A673 (cell line): ENCODE measurements at regions not wholly inside any gene's neighbourhood (a gene's known extent, or its start where the extent isn't known, plus 50 kb on each side); places are given as distances from the start of the nearest gene placed in this dataset.

ENCODE experiments used
- EZH2 ChIP-seq: fragments of 200-600 bp; sonication (generic); IDR thresholded peaks from 2 replicates; pipeline ENCODE4 v1.6.1; 2017; ENCODE audit warnings: borderline replicate concordance, low read depth, mild to moderate bottlenecking, mixed read lengths, antibody characterized with exemption, low read length; ENCODE audit not compliant: poor library complexity, severe bottlenecking
- TF ChIP-seq, protein P1 (sequence below): fragments of 300-800, 200-600 bp; sonication (generic); conservative IDR thresholded peaks from 2 replicates; pipeline ENCODE4 v1.5.1; 2017; ENCODE audit warnings: low read depth, mild to moderate bottlenecking, antibody characterized with exemption, low read length, moderate library complexity, mixed read lengths

DNA sequence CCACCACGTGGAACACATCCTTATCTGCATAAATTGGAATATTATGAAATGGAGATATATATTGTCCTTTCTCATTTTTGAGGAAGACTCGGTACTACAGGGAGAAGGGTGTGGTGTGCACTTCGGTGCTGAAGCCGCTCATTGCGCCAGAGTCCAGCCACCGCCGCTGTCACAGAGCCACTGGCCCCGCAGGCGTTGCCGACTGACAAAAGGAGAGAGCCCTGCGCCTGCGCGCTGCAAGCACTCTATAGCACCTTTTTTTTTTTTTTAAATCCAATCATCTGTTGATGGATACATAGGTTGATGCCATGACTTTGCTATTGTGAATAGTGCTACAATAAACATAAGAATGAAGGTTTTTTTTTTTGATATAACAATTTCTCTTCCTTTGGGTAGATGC lies 130.0 kb upstream of the TBC1D5 start:
- TF ChIP-seq, protein P1, sequence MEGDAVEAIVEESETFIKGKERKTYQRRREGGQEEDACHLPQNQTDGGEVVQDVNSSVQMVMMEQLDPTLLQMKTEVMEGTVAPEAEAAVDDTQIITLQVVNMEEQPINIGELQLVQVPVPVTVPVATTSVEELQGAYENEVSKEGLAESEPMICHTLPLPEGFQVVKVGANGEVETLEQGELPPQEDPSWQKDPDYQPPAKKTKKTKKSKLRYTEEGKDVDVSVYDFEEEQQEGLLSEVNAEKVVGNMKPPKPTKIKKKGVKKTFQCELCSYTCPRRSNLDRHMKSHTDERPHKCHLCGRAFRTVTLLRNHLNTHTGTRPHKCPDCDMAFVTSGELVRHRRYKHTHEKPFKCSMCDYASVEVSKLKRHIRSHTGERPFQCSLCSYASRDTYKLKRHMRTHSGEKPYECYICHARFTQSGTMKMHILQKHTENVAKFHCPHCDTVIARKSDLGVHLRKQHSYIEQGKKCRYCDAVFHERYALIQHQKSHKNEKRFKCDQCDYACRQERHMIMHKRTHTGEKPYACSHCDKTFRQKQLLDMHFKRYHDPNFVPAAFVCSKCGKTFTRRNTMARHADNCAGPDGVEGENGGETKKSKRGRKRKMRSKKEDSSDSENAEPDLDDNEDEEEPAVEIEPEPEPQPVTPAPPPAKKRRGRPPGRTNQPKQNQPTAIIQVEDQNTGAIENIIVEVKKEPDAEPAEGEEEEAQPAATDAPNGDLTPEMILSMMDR, result no peak
- TF ChIP-seq EZH2, result no peak
